H1 (cell line): ENCODE measurements at regions not wholly inside any gene's neighbourhood (a gene's known extent, or its start where the extent isn't known, plus 50 kb on each side); places are given as distances from the start of the nearest gene placed in this dataset.

Experiments used
- CTCF ChIA-PET: fragments of 300-600 bp; sonication (Branson Sonifier 250); formaldehyde crosslinking; loops from one replicate; lab custom pipeline; 2021; ENCODE audit not compliant: partially characterized antibody; lab: Charles Lee
- POLR2A ChIA-PET: fragments of 300-600 bp; sonication (Branson Sonifier 250); formaldehyde crosslinking; loops from one replicate; lab custom pipeline; 2021; ENCODE audit warnings: inconsistent platforms; ENCODE audit not compliant: partially characterized antibody; lab: Charles Lee
- DNase-seq, 2 experiments: peaks; one replicate each; pipeline versions ENCODE4 v3.0.0 to v3.0.0-alpha.2; 2010 to 2022; ENCODE audit warnings: low spot score in 2 of 2, low read depth in 1 of 2, mixed read lengths in 1 of 2
- FAIRE-seq: peaks from 2 replicates; lab custom pipeline; 2011; peaks lifted over from hg19 to GRCh38; lab: Jason Lieb, UNC
- H2AFZ ChIP-seq: 2 replicates; pipeline ENCODE4 v1.8.1; 2012; ENCODE audit warnings: low read length, inconsistent platforms
- H2AK5ac ChIP-seq: 2 replicates; pipeline ENCODE4 v1.6.1; 2013; ENCODE audit warnings: low read depth, low read length
- H2BK120ac ChIP-seq: replicated peaks from 2 replicates; pipeline ENCODE3; 2013; ENCODE audit warnings: low read depth, low read length, inconsistent platforms
- H2BK12ac ChIP-seq: 2 replicates; pipeline ENCODE4 v1.6.1; 2013; ENCODE audit warnings: low read depth, low read length
- H2BK15ac ChIP-seq: 2 replicates; pipeline ENCODE4 v1.6.1; 2013; ENCODE audit warnings: low read length
- H2BK20ac ChIP-seq: 2 replicates; pipeline ENCODE4 v1.6.1; 2013; ENCODE audit warnings: low read length
- H2BK5ac ChIP-seq: 2 replicates; pipeline ENCODE4 v1.6.1; 2013; ENCODE audit warnings: low read depth, low read length
- H3K14ac ChIP-seq: 2 replicates; pipeline ENCODE4 v1.6.1; 2013; ENCODE audit warnings: inconsistent platforms; ENCODE audit not compliant: insufficient read length
- H3K18ac ChIP-seq: 2 replicates; pipeline ENCODE4 v1.6.1; 2013; ENCODE audit warnings: low read length; ENCODE audit errors: extremely low read depth
- H3K23ac ChIP-seq: 2 replicates; pipeline ENCODE4 v1.6.1; 2013; ENCODE audit warnings: inconsistent platforms; ENCODE audit not compliant: insufficient read length
- H3K23me2 ChIP-seq: 2 replicates; pipeline ENCODE4 v1.6.1; 2013; ENCODE audit warnings: low read depth, low read length
- H3K27ac ChIP-seq: 2 replicates; pipeline ENCODE4 v1.6.1; 2011; ENCODE audit warnings: low read depth, low read length, inconsistent platforms
- H3K27me3 ChIP-seq, 4 experiments: replicated peaks in 1 of 4; 1 replicate in 1 of 4; 2 replicates in 3 of 4; pipeline versions ENCODE4 v1.6.1 to v1.8.1; 2011 to 2013; ENCODE audit warnings: low read length in 3 of 4, mild to moderate bottlenecking in 3 of 4, inconsistent platforms in 2 of 4, mixed read lengths in 2 of 4, moderate library complexity in 1 of 4; ENCODE audit not compliant: control insufficient read depth in 3 of 4, insufficient read depth in 3 of 4; ENCODE audit errors: extremely low read depth in 1 of 4
- H3K36me3 ChIP-seq, 4 experiments: 2 replicates each; pipeline versions ENCODE4 v1.6.1 to v1.8.1; 2011 to 2013; ENCODE audit warnings: mild to moderate bottlenecking in 4 of 4, low read length in 3 of 4, moderate library complexity in 2 of 4, control low read depth in 1 of 4, inconsistent platforms in 1 of 4; ENCODE audit not compliant: insufficient read depth in 4 of 4, control insufficient read depth in 2 of 4
- H3K4ac ChIP-seq: replicated peaks from 2 replicates; pipeline ENCODE3; 2013; ENCODE audit warnings: low read length, low read depth, mixed read lengths, inconsistent platforms; ENCODE audit not compliant: insufficient read length
- H3K4me1 ChIP-seq, 4 experiments: replicated peaks in 1 of 4; 1 replicate in 1 of 4; 2 replicates in 3 of 4; pipeline versions ENCODE4 v1.6.1 to v1.8.1; 2011 to 2013; ENCODE audit warnings: low read length in 3 of 4, inconsistent platforms in 2 of 4, mixed read lengths in 1 of 4; ENCODE audit not compliant: insufficient read depth in 4 of 4, control insufficient read depth in 3 of 4
- H3K4me2 ChIP-seq, 2 experiments: 2 replicates each; pipeline versions ENCODE4 v1.6.1 to v1.8.1; 2011 to 2013; ENCODE audit warnings: low read depth in 2 of 2, low read length in 2 of 2, control low read depth in 1 of 2, inconsistent platforms in 1 of 2, mild to moderate bottlenecking in 1 of 2; ENCODE audit not compliant: insufficient read depth in 1 of 2
- H3K4me3 ChIP-seq, 4 experiments: fragments of 200-600, 300-600 bp in 1 of 4; sonication (generic), shearing (Covaris generic), sonication (Bioruptor Twin) in 1 of 4; 2 replicates each; pipeline versions ENCODE4 v1.5.1 to v1.8.1; 2011 to 2016; ENCODE audit warnings: low read length in 4 of 4, low read depth in 3 of 4, control low read depth in 2 of 4, inconsistent platforms in 2 of 4, mild to moderate bottlenecking in 2 of 4, mixed read lengths in 1 of 4, moderate library complexity in 1 of 4; ENCODE audit not compliant: insufficient read depth in 2 of 4; ENCODE audit errors: extremely low read depth in 1 of 4
- H3K56ac ChIP-seq: replicated peaks from 2 replicates; pipeline ENCODE3; 2013; ENCODE audit warnings: low read depth, mild to moderate bottlenecking, mixed read lengths, low read length, inconsistent platforms; ENCODE audit not compliant: insufficient read length
- H3K79me1 ChIP-seq: 2 replicates; pipeline ENCODE4 v1.6.1; 2013; ENCODE audit warnings: low read depth, low read length, control low read depth
- H3K79me2 ChIP-seq, 2 experiments: 2 replicates each; pipeline versions ENCODE4 v1.6.1 to v1.8.1; 2012 to 2013; ENCODE audit warnings: low read length in 2 of 2, mild to moderate bottlenecking in 2 of 2, inconsistent platforms in 1 of 2; ENCODE audit not compliant: insufficient read depth in 2 of 2, control insufficient read depth in 1 of 2
- H3K9ac ChIP-seq, 4 experiments: replicated peaks in 1 of 4; 1 replicate in 1 of 4; 2 replicates in 3 of 4; pipeline versions ENCODE4 v1.6.1 to v1.8.1; 2011 to 2013; ENCODE audit warnings: low read depth in 3 of 4, low read length in 3 of 4, control low read depth in 2 of 4, mild to moderate bottlenecking in 2 of 4, moderate library complexity in 2 of 4, inconsistent platforms in 1 of 4; ENCODE audit errors: extremely low read depth in 1 of 4
- H3K9me3 ChIP-seq, 2 experiments: 2 replicates each; pipeline versions ENCODE4 v1.6.1 to v1.8.1; 2012 to 2013; ENCODE audit warnings: mild to moderate bottlenecking in 2 of 2, moderate library complexity in 2 of 2, control low read depth in 1 of 2, inconsistent platforms in 1 of 2, low read depth in 1 of 2, low read length in 1 of 2, mixed read lengths in 1 of 2; ENCODE audit not compliant: insufficient read depth in 2 of 2
- H4K20me1 ChIP-seq, 2 experiments: replicated peaks in 1 of 2; 2 replicates each; pipeline versions ENCODE3 to v1.8.1; 2011 to 2013; ENCODE audit warnings: inconsistent platforms in 2 of 2, low read length in 2 of 2, mild to moderate bottlenecking in 1 of 2; ENCODE audit not compliant: insufficient read depth in 2 of 2, control insufficient read depth in 1 of 2
- H4K5ac ChIP-seq: 2 replicates; pipeline ENCODE4 v1.6.1; 2013; ENCODE audit warnings: low read length, low read depth, mixed read lengths, inconsistent platforms; ENCODE audit not compliant: insufficient read length
- H4K8ac ChIP-seq: 2 replicates; pipeline ENCODE4 v1.8.0; 2013; ENCODE audit warnings: mild to moderate bottlenecking, moderate library complexity, low read length, inconsistent platforms; ENCODE audit not compliant: insufficient read depth; ENCODE audit errors: extremely low read depth
- H4K91ac ChIP-seq: replicated peaks from 2 replicates; pipeline ENCODE3; 2013; ENCODE audit warnings: low read length, mixed read lengths, inconsistent platforms; ENCODE audit not compliant: insufficient read length
- ATF3 ChIP-seq: IDR thresholded peaks from 2 replicates; pipeline ENCODE4 v1.6.1; 2011; ENCODE audit warnings: low read depth, mild to moderate bottlenecking, low read length; ENCODE audit not compliant: insufficient read depth
- CBX5 ChIP-seq: fragments of 300-800, 300-1000 bp; sonication (generic); IDR thresholded peaks from 2 replicates; pipeline ENCODE4 v1.7.1; 2016; ENCODE audit warnings: antibody characterized with exemption, low read length, low read depth
- CEBPB ChIP-seq: IDR thresholded peaks from 2 replicates; pipeline ENCODE4 v1.6.1; 2012; ENCODE audit warnings: low read depth, low read length
- CTBP2 ChIP-seq: IDR thresholded peaks from 2 replicates; pipeline ENCODE4 v1.7.0; 2011; ENCODE audit warnings: borderline replicate concordance, mild to moderate bottlenecking, moderate library complexity, mixed read lengths, low read length; ENCODE audit not compliant: insufficient read depth, insufficient read length
- CTCF ChIP-seq, 3 experiments: IDR thresholded peaks; 1 replicate in 2 of 3; 2 replicates in 1 of 3; pipeline versions ENCODE4 v1.5.1 to v1.6.1; 2011; ENCODE audit warnings: low read length in 3 of 3, mild to moderate bottlenecking in 3 of 3, inconsistent platforms in 2 of 3, low read depth in 1 of 3, moderate library complexity in 1 of 3; ENCODE audit not compliant: insufficient read depth in 1 of 3; ENCODE audit errors: control extremely low read depth in 1 of 3
- MAX ChIP-seq: IDR thresholded peaks from 2 replicates; pipeline ENCODE4 v1.6.1; 2012; ENCODE audit warnings: inconsistent platforms
- SAP30 ChIP-seq: fragments of 300-600 bp; sonication (generic); IDR thresholded peaks from 2 replicates; pipeline ENCODE4 v1.7.1; 2012; ENCODE audit warnings: low read length, moderate library complexity, mild to moderate bottlenecking, inconsistent platforms; ENCODE audit not compliant: insufficient read depth, insufficient replicate concordance
- SIN3A ChIP-seq, 2 experiments: IDR thresholded peaks in 1 of 2; conservative IDR thresholded peaks in 1 of 2; 2 replicates each; pipeline ENCODE4 v1.6.1; 2011 to 2012; ENCODE audit warnings: low read length in 2 of 2, improper control_type of control experiment in 1 of 2, low read depth in 1 of 2, mild to moderate bottlenecking in 1 of 2
- SP4 ChIP-seq: IDR thresholded peaks from 2 replicates; pipeline ENCODE4 v1.6.1; 2012; ENCODE audit warnings: low read length, inconsistent platforms
- SRF ChIP-seq: IDR thresholded peaks from 2 replicates; pipeline ENCODE4 v1.6.1; 2011; ENCODE audit warnings: mild to moderate bottlenecking, low read depth, low read length, moderate library complexity
- TBP ChIP-seq: IDR thresholded peaks from 2 replicates; pipeline ENCODE4 v1.6.1; 2011; ENCODE audit warnings: low read depth, low read length, improper control_type of control experiment
- WGBS, 2 experiments: shearing (Covaris generic) in 1 of 2; methylation state at CpG; one replicate each; pipeline versions ENCODE4 v1.1.6 to v1.1.7; 2013 to 2015; ENCODE audit warnings: low lambda C conversion rate in 2 of 2, mixed read lengths in 2 of 2, inconsistent platforms in 1 of 2, low coverage in 1 of 2, missing lambda C conversion rate in 1 of 2; ENCODE audit not compliant: insufficient replicate concordance in 2 of 2, insufficient coverage in 1 of 2, insufficient read length in 1 of 2; ENCODE audit errors: extremely low coverage in 1 of 2, missing lambda C conversion rate in 1 of 2; 5-methylcytosine and 5-hydroxymethylcytosine counted together

GRCh38 chr3:99332718-99333117, 305.7 kb upstream of the COL8A1 start:
- H3K27me3 ChIP-seq: no peaks in the 10 kb centered on the region
- H3K18ac ChIP-seq: no peak overlapping the region
- H3K9ac ChIP-seq: no peak overlapping the region
- no peaks in the 10 kb centered on the region for H3K23me2 ChIP-seq
- no peak overlapping the region for H3K56ac ChIP-seq
- H2BK20ac ChIP-seq: no peak overlapping the region
- no peaks in the 10 kb centered on the region for H3K4me1 ChIP-seq
- no peaks in the 10 kb centered on the region for H3K9me3 ChIP-seq
- no peak overlapping the region for H4K91ac ChIP-seq
- no peak overlapping the region for H3K14ac ChIP-seq
- H3K27ac ChIP-seq: no peak overlapping the region
- DNase-seq (no peak), FAIRE-seq (no peak)
- POLR2A ChIA-PET: no interaction called here
- WGBS, 2 experiments: 95 to 100% methylated on average over 1 to 3 of the region's 3 CpGs
- H3K79me1 ChIP-seq: no peaks in the 10 kb centered on the region
- no peaks in the 10 kb centered on the region for H4K20me1 ChIP-seq
- H3K36me3 ChIP-seq: no peaks in the 10 kb centered on the region
- H3K4me2 ChIP-seq: no peak overlapping the region
- H3K4ac ChIP-seq: no peak overlapping the region
- no peak overlapping the region for H3K4me3 ChIP-seq
- no peak overlapping the region for H2AFZ ChIP-seq
- no peak overlapping the region for H4K8ac ChIP-seq
- no peaks in the 10 kb centered on the region for H3K79me2 ChIP-seq
- CTCF ChIA-PET: no interaction called here
- no peak overlapping the region for H3K23ac ChIP-seq
- H2BK5ac ChIP-seq: no peak overlapping the region
- H2BK120ac ChIP-seq: no peak overlapping the region
- no peak overlapping the region for H2BK12ac ChIP-seq
- no peak overlapping the region for H2AK5ac ChIP-seq
- H2BK15ac ChIP-seq: no peak overlapping the region
- no peak overlapping the region for H4K5ac ChIP-seq
- no peak for TF ChIP-seq SAP30
- no peak for TF ChIP-seq MAX
- TF ChIP-seq CTCF (IDR thresholded peaks at IDR 0.05; ENCODE audit: control extremely low read depth in 1 of 3, insufficient read depth in 1 of 3, low read depth in 1 of 3, low read length in 3 of 3): no peak
- no peak for TF ChIP-seq ATF3
- TF ChIP-seq SRF: no peak
- no peak for TF ChIP-seq CBX5
- no peak for TF ChIP-seq TBP
- no peak for TF ChIP-seq SIN3A (conservative IDR thresholded peaks at IDR 0.05 in 1 of 2, IDR thresholded peaks at IDR 0.05 in 1 of 2; ENCODE audit: low read depth in 1 of 2, low read length in 2 of 2)
- no peak for TF ChIP-seq CEBPB
- TF ChIP-seq SP4: no peak
- no peak for TF ChIP-seq CTBP2
